ENCODE measurements at regions not wholly inside any gene's neighbourhood (a gene's known extent, or its start where the extent isn't known, plus 50 kb on each side); places are given as distances from the start of the nearest gene placed in this dataset.
"Not testable (repeated sequence)": the region's sequence is repeated elsewhere in the genome, so short reads cannot be mapped to it uniquely, and the experiment has no call there.

DNA sequence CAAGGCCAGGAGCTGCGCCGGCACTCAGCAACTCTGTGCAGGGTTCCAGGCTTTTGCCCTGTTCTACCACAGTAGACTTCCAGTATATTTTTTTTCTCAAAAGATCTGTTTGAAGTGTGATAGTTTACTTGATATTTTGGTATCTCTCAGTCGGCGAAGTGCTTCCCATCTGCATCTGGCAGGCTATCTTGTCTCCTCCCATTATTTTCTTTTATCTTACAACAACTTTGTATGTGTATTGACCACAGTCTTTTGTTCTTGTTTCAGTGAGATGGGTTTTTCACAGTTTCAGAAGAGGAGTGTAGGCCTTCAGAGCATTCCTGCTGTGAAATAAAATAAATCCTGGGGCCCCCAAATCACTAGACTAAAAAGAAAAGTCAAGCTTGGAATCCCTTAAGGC, 292.9 kb downstream of the PTGER3 start:
- POLR2A ChIA-PET, result no interaction called here
- H3K27ac Mint-ChIP-seq, result no peak overlapping the region
- no peak overlapping the region for H3K4me3 Mint-ChIP-seq

DNA sequence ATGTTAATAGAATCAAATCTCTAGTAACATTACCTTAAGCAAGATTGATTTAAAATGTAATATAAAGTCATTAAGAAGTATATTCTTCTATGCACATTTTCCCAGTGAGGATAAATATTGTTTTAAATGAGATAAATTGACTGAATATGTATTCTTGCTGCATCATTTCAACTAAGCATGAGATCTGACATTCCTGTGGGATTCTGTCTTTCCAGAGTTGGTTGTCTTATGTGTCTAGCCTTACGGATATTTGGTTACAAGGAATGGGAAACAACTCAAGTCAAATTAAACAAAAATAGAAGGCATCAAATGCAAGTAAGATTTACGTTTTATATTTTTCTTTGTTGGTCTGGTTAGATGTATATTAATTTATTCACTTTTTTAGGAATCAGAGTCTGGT, 287.5 kb downstream of the PTGER3 start:
- Mint-ChIP-seq H3K4me3 (no peak overlapping the region), H3K27ac (no peak overlapping the region), H3K27me3 (no peaks in the 10 kb centered on the region), H3K36me3 (ENCODE audit: low read depth) (no peaks in the 10 kb centered on the region), H3K9me3 (no peaks in the 10 kb centered on the region), H3K4me1 (no peaks in the 10 kb centered on the region)
- POLR2A ChIA-PET, result no interaction called here
- CTCF ChIA-PET, result no interaction called here
- DNase-seq, result no peak

More for the DNA sequence above, 292.9 kb downstream of the PTGER3 start:
- no peaks in the 10 kb centered on the region for H3K36me3 Mint-ChIP-seq (ENCODE audit: low read depth)
- no peaks in the 10 kb centered on the region for H3K27me3 Mint-ChIP-seq
- no peak for DNase-seq
- H3K4me1 Mint-ChIP-seq, result no peaks in the 10 kb centered on the region
- peaks cover 2% of the 10 kb centered on the region for H3K9me3 Mint-ChIP-seq
- CTCF ChIA-PET, result no interaction called here

DNA sequence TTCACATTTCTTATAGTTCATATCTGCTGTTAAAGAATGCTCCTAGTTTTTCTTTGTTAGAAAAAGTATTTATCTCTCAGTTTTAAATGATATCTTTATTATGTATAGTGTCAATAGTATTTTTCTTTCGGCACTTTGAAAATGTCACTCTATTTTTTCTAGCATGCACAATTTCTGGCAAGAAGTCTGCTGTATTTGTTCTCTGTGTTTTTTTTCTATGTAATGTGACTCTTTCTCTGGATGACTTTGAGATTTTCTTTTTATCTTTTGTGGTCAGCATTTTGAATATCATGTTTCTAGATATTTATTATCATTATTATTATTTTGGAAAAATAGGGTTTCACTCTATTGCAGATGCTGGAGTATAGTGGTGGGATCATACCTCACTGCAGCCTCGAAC, 285.2 kb downstream of the PTGER3 start:
- H3K36me3 Mint-ChIP-seq (ENCODE audit: low read depth), result no peaks in the 10 kb centered on the region
- H3K4me3 Mint-ChIP-seq, result no peak overlapping the region
- no peaks in the 10 kb centered on the region for H3K9me3 Mint-ChIP-seq
- H3K4me1 Mint-ChIP-seq, result no peaks in the 10 kb centered on the region
- H3K27me3 Mint-ChIP-seq, result no peaks in the 10 kb centered on the region
- ChIA-PET CTCF (no interaction called here), POLR2A (no interaction called here)
- no peak overlapping the region for H3K27ac Mint-ChIP-seq
- no peak for DNase-seq

DNA sequence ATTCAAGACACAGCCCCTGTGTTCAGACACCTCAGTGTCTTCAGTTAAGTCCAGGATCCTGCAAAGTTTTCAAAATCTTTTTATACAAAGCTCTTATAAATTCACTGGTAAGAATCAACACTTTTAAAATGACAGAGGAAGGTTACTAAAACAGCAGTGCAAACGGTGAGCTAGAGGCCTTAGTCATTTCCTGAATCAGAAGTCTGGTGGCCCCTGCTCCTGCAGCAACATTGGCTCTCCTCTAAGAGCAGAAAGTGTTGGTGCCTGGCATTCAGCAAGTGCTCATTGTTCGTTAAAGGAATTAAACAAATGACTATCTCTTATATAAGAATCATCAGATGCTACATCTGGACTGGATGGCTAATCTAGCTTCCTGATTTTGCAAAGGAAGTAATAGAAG, 282.9 kb downstream of the PTGER3 start:
- no peak for DNase-seq
- Mint-ChIP-seq H3K4me3 (no peak overlapping the region), H3K27ac (no peak overlapping the region), H3K4me1 (no peaks in the 10 kb centered on the region), H3K9me3 (no peaks in the 10 kb centered on the region), H3K27me3 (no peaks in the 10 kb centered on the region), H3K36me3 (ENCODE audit: low read depth) (no peaks in the 10 kb centered on the region)
- POLR2A ChIA-PET, result no interaction called here
- CTCF ChIA-PET, result no interaction called here

DNA sequence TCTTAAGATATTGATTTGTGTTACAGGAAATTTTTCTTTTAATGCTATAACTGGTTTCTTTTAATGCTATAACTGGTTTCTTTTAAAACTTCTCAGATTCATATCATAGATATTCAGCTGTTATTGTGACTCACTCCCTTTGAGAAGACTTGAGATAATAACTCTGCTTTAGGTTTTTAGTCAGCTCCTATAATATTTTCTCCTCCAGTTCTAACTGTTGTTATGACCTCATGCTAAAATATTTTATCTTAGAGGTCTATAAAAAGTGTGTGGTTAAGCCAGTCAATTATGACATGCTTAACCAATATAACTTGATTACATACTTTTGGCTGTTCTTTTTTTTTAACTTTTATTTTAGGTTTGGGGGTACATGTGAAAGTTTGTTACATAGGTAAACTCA, 280.2 kb downstream of the PTGER3 start:
- CTCF ChIA-PET, result interaction anchor here (1.1 kb wide), 1 partner anchor 113 kb away, joined by 3 read pairs; no protein-coding TSS in a partner anchor
- no peak for DNase-seq
- POLR2A ChIA-PET, result no interaction called here
- Mint-ChIP-seq H3K4me3 (no peak overlapping the region), H3K27me3 (no peaks in the 10 kb centered on the region), H3K36me3 (ENCODE audit: low read depth) (no peaks in the 10 kb centered on the region), H3K4me1 (no peaks in the 10 kb centered on the region), H3K9me3 (peaks cover 6% of the 10 kb centered on the region), H3K27ac (no peak overlapping the region)

DNA sequence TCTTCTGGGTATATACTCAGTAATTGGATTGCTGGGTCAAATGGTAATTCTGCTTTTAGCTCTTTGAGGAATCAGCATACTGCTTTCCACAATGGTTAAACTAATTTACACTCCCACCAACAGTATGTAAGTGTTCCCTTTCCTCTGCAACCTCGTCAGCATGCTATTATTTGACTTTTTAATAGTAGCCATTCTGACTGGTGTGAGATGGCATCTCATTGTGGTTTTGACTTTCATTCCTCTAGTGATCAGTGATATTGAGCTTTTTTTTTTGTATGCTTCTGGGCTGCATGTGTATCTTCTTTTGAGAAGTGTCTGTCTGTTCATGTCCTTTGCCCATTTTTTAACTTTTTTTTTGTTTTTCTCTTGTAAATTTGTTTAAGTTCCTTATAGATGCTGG, 279.4 kb downstream of the PTGER3 start:
- Mint-ChIP-seq H3K4me3 (no peak overlapping the region), H3K4me1 (no peaks in the 10 kb centered on the region), H3K27me3 (no peaks in the 10 kb centered on the region), H3K36me3 (ENCODE audit: low read depth) (no peaks in the 10 kb centered on the region), H3K9me3 (peaks cover 6% of the 10 kb centered on the region), H3K27ac (no peak overlapping the region)
- DNase-seq, result no peak
- ChIA-PET POLR2A (no interaction called here), CTCF (interaction anchor here (0.6 to 1.1 kb wide), 2 partner anchors 112 to 165 kb away, joined by 3 to 4 read pairs; no protein-coding TSS in a partner anchor)

DNA sequence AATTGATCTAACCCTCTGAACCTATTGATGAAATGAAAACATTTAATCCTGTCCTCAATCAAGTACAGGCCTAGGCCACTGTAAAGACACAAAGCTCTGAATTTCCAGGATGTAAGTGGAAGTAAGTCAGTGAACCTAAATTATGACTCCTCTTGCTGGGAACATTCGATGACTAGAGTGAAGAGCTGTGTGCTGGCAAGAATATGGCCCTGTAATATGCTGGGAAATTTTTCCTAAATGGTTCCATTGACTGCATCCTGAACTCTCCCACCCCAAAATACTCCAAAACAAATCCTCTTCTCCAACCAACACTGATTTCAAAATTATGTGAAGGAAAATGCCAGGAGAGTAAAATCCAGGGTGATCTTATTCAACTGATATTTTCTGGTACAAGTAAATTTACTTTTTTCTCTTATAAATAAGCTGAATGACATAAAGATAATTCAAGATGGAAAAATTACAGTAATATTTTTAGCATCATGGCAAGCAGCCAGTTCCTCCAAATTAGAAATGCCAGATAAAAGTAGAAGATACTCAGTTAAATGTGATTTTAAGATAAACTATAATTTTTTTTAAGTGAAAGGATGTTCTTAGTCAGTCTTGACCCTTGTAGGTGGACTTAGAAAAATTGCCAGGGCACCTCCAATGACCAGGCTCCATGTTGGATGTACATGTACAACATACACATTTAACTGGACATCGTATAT, 269.4 kb downstream of the PTGER3 start:
- H3K27me3 Mint-ChIP-seq, result no peaks in the 10 kb centered on the region
- no peak overlapping the region for H3K27ac Mint-ChIP-seq
- no peak overlapping the region for H3K4me3 Mint-ChIP-seq
- ChIA-PET POLR2A (no interaction called here), CTCF (no interaction called here)
- no peaks in the 10 kb centered on the region for H3K4me1 Mint-ChIP-seq
- DNase-seq, result no peak
- no peaks in the 10 kb centered on the region for H3K9me3 Mint-ChIP-seq
- H3K36me3 Mint-ChIP-seq (ENCODE audit: low read depth), result no peaks in the 10 kb centered on the region

DNA sequence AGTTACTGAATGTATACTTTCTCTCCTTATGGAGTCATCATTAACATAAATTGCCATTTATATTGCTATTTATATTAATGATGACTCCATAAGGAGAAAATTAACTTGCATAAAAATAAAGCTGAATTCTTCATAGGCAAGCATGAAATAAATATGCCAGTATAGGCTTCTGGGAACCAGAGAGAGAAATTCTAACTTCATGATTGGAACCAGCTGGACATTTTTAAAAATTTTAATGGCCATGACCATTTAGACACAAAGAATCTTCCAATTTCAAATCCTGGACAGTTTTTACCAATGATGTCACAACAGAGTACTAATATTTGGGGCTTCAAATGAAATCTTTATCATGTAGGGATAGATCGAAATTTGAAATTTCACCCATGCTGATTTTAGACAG, 268.7 kb downstream of the PTGER3 start:
- Mint-ChIP-seq H3K27ac (no peak overlapping the region), H3K36me3 (ENCODE audit: low read depth) (no peaks in the 10 kb centered on the region), H3K4me3 (no peak overlapping the region), H3K4me1 (no peaks in the 10 kb centered on the region), H3K27me3 (no peaks in the 10 kb centered on the region), H3K9me3 (no peaks in the 10 kb centered on the region)
- CTCF ChIA-PET, result no interaction called here
- POLR2A ChIA-PET, result no interaction called here
- DNase-seq, result no peak

DNA sequence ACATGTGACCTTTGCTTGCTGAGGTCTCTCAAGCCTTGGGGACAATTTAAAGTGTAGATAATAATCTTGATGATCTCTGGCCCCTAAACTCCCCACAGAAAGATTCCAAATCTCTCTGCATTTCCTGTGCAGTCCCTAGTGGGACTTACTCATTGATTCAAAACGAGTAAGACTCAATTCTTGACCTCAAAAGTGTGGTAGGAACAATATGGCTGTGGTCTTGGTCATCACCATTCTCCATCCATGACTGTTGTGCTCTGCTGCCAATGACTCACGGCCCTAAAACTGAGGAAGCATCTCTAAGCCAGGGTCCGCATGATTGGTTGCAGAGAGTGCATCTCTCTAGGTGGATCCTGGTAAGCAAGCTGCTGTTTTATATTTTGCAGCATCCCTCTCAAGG, 268.0 kb downstream of the PTGER3 start:
- ChIA-PET CTCF (no interaction called here), POLR2A (no interaction called here)
- H3K4me1 Mint-ChIP-seq, result no peaks in the 10 kb centered on the region
- H3K4me3 Mint-ChIP-seq, result no peak overlapping the region
- H3K36me3 Mint-ChIP-seq (ENCODE audit: low read depth), result no peaks in the 10 kb centered on the region
- H3K27ac Mint-ChIP-seq, result no peak overlapping the region
- H3K9me3 Mint-ChIP-seq, result no peaks in the 10 kb centered on the region
- no peak for DNase-seq
- no peaks in the 10 kb centered on the region for H3K27me3 Mint-ChIP-seq

DNA sequence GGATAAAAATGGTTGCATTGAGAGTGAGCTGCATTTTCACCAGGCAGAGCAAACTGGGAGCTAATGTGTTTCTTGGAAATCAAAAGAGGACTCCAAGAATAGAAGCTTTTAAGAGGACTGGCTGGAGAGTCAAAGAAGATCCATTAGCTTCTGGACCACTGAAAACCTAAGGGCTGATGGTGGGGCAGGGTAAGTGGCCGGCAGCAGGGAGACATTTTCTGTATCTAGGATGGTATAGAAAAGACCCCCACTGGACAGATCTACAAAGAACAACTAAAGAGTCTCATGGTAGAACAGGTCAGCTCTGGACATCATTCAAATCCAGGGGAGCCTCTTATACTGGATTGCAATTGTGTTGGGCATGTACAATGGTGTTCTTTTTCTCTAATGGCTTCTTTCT, 262.3 kb downstream of the PTGER3 start:
- Mint-ChIP-seq H3K9me3 (no peaks in the 10 kb centered on the region), H3K4me3 (no peak overlapping the region), H3K27ac (no peak overlapping the region), H3K36me3 (ENCODE audit: low read depth) (no peaks in the 10 kb centered on the region), H3K27me3 (no peaks in the 10 kb centered on the region), H3K4me1 (no peaks in the 10 kb centered on the region)
- POLR2A ChIA-PET, result no interaction called here
- CTCF ChIA-PET, result no interaction called here
- no peak for DNase-seq

DNA sequence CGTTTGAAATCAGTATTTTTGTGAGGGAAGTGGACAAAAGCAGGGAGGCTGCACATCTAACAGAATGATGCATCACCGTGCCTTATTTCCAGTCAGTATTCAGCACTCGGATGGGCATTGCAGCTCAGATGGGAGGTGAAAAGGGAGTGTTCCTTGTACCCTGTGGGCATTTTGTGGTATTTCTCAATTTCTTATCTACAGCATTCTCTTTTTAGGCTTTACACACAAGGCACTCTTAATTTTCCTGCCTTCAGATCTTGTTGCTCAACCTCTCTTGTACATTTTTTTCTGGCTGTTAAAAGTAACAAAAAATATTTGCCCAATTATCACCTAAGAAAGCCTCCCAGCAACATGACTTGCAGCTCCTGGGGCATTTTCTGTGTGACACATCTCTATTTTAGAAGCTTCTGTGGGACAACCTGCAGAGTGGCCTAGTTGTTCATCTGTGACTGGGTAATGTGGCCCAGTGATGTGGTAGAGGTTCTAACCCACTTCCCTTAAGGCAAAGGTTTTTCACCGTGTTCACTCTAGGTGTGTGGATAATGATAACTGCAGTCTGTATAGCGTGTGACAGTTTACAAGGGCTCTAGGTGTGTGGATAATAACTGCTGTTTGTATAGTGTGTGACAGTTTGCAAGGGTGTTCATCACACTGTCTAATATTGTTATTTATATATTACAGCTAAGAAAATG, 257.2 kb downstream of the PTGER3 start:
- Mint-ChIP-seq H3K4me1 (no peaks in the 10 kb centered on the region), H3K36me3 (ENCODE audit: low read depth) (no peaks in the 10 kb centered on the region), H3K4me3 (no peak overlapping the region), H3K9me3 (peaks cover 2% of the 10 kb centered on the region), H3K27ac (no peak overlapping the region), H3K27me3 (no peaks in the 10 kb centered on the region)
- ChIA-PET POLR2A (no interaction called here), CTCF (no interaction called here)
- DNase-seq, result no peak

DNA sequence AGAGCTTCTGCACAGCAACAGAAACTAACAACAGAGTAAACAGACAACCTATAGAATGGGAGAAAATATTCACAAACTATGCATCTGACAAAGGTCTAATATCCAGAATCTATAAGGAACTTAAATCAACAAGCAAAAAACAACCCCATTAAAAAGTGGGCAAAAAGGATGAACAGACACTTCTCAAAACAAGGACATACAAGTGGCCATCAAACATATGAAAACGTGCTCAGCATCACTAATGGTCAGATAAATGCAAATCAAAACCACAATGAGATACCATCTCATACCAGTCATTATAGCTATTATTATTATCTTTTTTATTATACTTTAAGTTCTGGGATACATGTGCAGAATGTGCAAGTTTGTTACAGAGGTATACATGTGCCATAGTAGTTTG, 252.6 kb downstream of the PTGER3 start:
- H3K36me3 Mint-ChIP-seq (ENCODE audit: low read depth); H3K27me3 Mint-ChIP-seq; H3K4me1 Mint-ChIP-seq; POLR2A ChIA-PET; H3K4me3 Mint-ChIP-seq; CTCF ChIA-PET; H3K27ac Mint-ChIP-seq; H3K9me3 Mint-ChIP-seq; DNase-seq: not testable (repeated sequence)

DNA sequence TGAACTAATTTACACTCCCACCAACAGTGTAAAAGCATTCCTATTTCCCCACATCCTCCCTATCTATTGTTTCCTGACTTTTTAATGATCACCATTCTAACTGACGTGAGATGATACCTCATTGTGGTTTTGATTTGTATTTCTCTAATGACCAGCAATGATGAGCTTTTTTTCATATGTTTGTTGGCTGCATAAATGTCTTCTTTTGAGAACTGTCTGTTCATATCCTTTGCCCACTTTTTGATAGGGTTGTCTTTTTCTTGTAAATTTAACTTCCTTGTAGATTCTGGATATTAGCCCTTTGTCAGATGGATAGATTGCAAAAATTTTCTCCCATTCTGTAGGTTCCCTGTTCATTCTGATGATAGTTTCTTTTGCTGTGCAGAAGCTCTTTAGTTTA, 251.3 kb downstream of the PTGER3 start:
- H3K36me3 Mint-ChIP-seq (ENCODE audit: low read depth); H3K9me3 Mint-ChIP-seq; H3K27me3 Mint-ChIP-seq; H3K27ac Mint-ChIP-seq; POLR2A ChIA-PET; DNase-seq; H3K4me3 Mint-ChIP-seq; H3K4me1 Mint-ChIP-seq; CTCF ChIA-PET: not testable (repeated sequence)

DNA sequence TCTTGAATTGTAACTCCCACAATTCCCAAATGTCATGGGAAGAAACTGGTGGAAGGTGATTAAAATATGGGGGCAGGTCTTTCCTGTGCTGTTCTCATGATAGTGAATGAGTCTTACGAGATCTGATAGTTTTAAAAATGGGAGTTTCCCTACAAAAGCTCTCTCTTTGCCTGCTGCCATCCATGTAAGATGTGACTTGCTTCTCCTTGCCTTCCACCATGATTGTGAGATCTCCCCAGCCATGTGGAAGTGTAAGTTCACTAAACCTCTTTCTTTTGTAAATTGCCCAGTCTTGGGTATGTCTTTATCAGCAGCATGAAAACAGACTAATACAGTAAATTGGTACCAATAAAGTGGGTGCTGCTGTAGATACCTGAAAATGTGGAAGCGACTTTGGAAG, 245.0 kb downstream of the PTGER3 start:
- POLR2A ChIA-PET; DNase-seq; H3K4me1 Mint-ChIP-seq; CTCF ChIA-PET; H3K9me3 Mint-ChIP-seq; H3K36me3 Mint-ChIP-seq (ENCODE audit: low read depth); H3K4me3 Mint-ChIP-seq; H3K27me3 Mint-ChIP-seq; H3K27ac Mint-ChIP-seq: not testable (repeated sequence)
